Body of pancreas (tissue), 4 donors: ENCODE measurements at regions not wholly inside any gene's neighbourhood (a gene's known extent, or its start where the extent isn't known, plus 50 kb on each side); places are given as distances from the start of the nearest gene placed in this dataset.
"Not testable (repeated sequence)": the region's sequence is repeated elsewhere in the genome, so short reads cannot be mapped to it uniquely, and the experiment has no call there.

Experiments used
- POLR2A ChIP-seq, 3 donors: fragments of 450-650 bp; IDR thresholded peaks; one replicate each; pipeline ENCODE4 v1.6.1; 2016; ENCODE audit warnings: antibody characterized with exemption in 3 of 3, mild to moderate bottlenecking in 2 of 3
- TF ChIP-seq, protein P1 (sequence below), 7 experiments: fragments of 450-650 bp in 4 of 7; fragments of 200-600 bp in 3 of 7; sonication (generic) in 3 of 7; IDR thresholded peaks; one replicate each; pipeline ENCODE4 v1.5.1; 2016 to 2019; ENCODE audit warnings: antibody characterized with exemption in 7 of 7

GRCh38 chr2:87636735-87637134 is 111.2 kb upstream of the PLGLB2 start:
- TF ChIP-seq POLR2A (IDR thresholded peaks at IDR 0.05) = not testable (repeated sequence)
- TF ChIP-seq, protein P1, sequence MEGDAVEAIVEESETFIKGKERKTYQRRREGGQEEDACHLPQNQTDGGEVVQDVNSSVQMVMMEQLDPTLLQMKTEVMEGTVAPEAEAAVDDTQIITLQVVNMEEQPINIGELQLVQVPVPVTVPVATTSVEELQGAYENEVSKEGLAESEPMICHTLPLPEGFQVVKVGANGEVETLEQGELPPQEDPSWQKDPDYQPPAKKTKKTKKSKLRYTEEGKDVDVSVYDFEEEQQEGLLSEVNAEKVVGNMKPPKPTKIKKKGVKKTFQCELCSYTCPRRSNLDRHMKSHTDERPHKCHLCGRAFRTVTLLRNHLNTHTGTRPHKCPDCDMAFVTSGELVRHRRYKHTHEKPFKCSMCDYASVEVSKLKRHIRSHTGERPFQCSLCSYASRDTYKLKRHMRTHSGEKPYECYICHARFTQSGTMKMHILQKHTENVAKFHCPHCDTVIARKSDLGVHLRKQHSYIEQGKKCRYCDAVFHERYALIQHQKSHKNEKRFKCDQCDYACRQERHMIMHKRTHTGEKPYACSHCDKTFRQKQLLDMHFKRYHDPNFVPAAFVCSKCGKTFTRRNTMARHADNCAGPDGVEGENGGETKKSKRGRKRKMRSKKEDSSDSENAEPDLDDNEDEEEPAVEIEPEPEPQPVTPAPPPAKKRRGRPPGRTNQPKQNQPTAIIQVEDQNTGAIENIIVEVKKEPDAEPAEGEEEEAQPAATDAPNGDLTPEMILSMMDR (IDR thresholded peaks at IDR 0.05) = peak in 1 of 7 experiments; percentile 5
